Hepatocyte (in vitro differentiated cells): ENCODE measurements at regions not wholly inside any gene's neighbourhood (a gene's known extent, or its start where the extent isn't known, plus 50 kb on each side); places are given as distances from the start of the nearest gene placed in this dataset.

Source experiments
- DNase-seq: peaks from one replicate; pipeline ENCODE4 v3.0.0-alpha.2; 2016; ENCODE audit warnings: low spot score
- H2AFZ ChIP-seq: fragments of 200-600 bp; sonication (generic); 2 replicates; pipeline ENCODE4 v1.6.0; 2016; ENCODE audit warnings: antibody characterized with exemption, mild to moderate bottlenecking
- H3K27ac ChIP-seq: fragments of 200-600 bp; sonication (generic); 2 replicates; pipeline ENCODE4 v1.5.1; 2016; ENCODE audit warnings: mild to moderate bottlenecking
- H3K27me3 ChIP-seq: fragments of 200-600 bp; sonication (generic); 2 replicates; pipeline ENCODE4 v1.6.1; 2016
- H3K36me3 ChIP-seq: fragments of 200-600 bp; sonication (generic); replicated peaks from 2 replicates; pipeline ENCODE4 v1.5.1; 2016; ENCODE audit warnings: low read depth; ENCODE audit not compliant: insufficient read depth
- H3K4me1 ChIP-seq: fragments of 200-600 bp; sonication (generic); 2 replicates; pipeline ENCODE4 v1.5.1; 2016; ENCODE audit warnings: mild to moderate bottlenecking, moderate library complexity; ENCODE audit not compliant: insufficient read depth
- H3K4me2 ChIP-seq: fragments of 200-600 bp; sonication (generic); 2 replicates; pipeline ENCODE4 v1.6.0; 2016
- H3K4me3 ChIP-seq: fragments of 200-600 bp; sonication (generic); 2 replicates; pipeline ENCODE4 v1.5.1; 2016; ENCODE audit warnings: mild to moderate bottlenecking
- H3K79me2 ChIP-seq: fragments of 200-600 bp; sonication (generic); 2 replicates; pipeline ENCODE4 v1.6.0; 2017; ENCODE audit warnings: mild to moderate bottlenecking
- H3K9me2 ChIP-seq: fragments of 200-600 bp; sonication (generic); replicated peaks from 2 replicates; pipeline ENCODE4 v1.6.0; 2017; ENCODE audit warnings: mild to moderate bottlenecking; ENCODE audit not compliant: insufficient read depth
- H3K9me3 ChIP-seq: fragments of 200-600 bp; sonication (generic); 2 replicates; pipeline ENCODE4 v1.5.1; 2016; ENCODE audit warnings: low read depth, mild to moderate bottlenecking
- H4K20me1 ChIP-seq: fragments of 200-600 bp; sonication (generic); 2 replicates; pipeline ENCODE4 v1.6.0; 2016; ENCODE audit warnings: mild to moderate bottlenecking; ENCODE audit not compliant: insufficient read depth, poor library complexity, severe bottlenecking
- CTCF ChIP-seq: fragments of 200-600 bp; sonication (generic); IDR thresholded peaks from 2 replicates; pipeline ENCODE4 v1.5.1; 2016; ENCODE audit warnings: antibody characterized with exemption, mild to moderate bottlenecking; ENCODE audit not compliant: poor library complexity
- EZH2 ChIP-seq: fragments of 200-600 bp; sonication (generic); IDR thresholded peaks from 2 replicates; pipeline ENCODE4 v1.6.1; 2016; ENCODE audit warnings: antibody characterized with exemption, mild to moderate bottlenecking, borderline replicate concordance
- EZH2phosphoT487 ChIP-seq: fragments of 200-600 bp; sonication (generic); IDR thresholded peaks from one replicate; pipeline ENCODE4 v1.6.1; 2018; ENCODE audit warnings: antibody characterized with exemption, mild to moderate bottlenecking, low read depth, moderate library complexity; ENCODE audit not compliant: unreplicated experiment, severe bottlenecking
- WGBS: methylation state at CpG from one replicate; pipeline ENCODE4 v1.1.6; 2016; ENCODE audit warnings: low lambda C conversion rate; ENCODE audit errors: missing lambda C conversion rate; 5-methylcytosine and 5-hydroxymethylcytosine counted together

- Histone ChIP-seq H3K4me2 (no peak overlapping the region), H3K27me3 (peaks cover 18% of the 10 kb centered on the region), H3K9me3 (no peaks in the 10 kb centered on the region), H3K4me3 (no peak overlapping the region), H2AFZ (no peak overlapping the region), H3K4me1 (no peaks in the 10 kb centered on the region), H3K79me2 (no peaks in the 10 kb centered on the region), H3K36me3 (no peaks in the 10 kb centered on the region), H3K27ac (no peak overlapping the region), H4K20me1 (no peaks in the 10 kb centered on the region), H3K9me2 (no peaks in the 10 kb centered on the region)
- 79% methylated on average over 20 of the region's 21 CpGs for WGBS
- DNase-seq: no peak
- TF ChIP-seq EZH2phosphoT487 (no peak), CTCF (no peak), EZH2 (no peak)
These were observed 82.0 kb downstream of the MICALL2 start for GRCh38 chr7:1377111-1377909.

GRCh38 chr7:1378610-1379601, 80.4 kb downstream of the MICALL2 start:
- no peaks in the 10 kb centered on the region for H3K36me3 ChIP-seq

GRCh38 chr7:1380231-1380815, 78.9 kb downstream of the MICALL2 start:
- Histone ChIP-seq H3K27ac (no peak overlapping the region), H3K9me2 (no peaks in the 10 kb centered on the region), H3K79me2 (no peaks in the 10 kb centered on the region), H3K4me1 (no peaks in the 10 kb centered on the region), H3K36me3 (no peaks in the 10 kb centered on the region), H3K4me2 (no peak overlapping the region), H4K20me1 (no peaks in the 10 kb centered on the region), H3K9me3 (no peaks in the 10 kb centered on the region), H3K4me3 (no peak overlapping the region), H3K27me3 (peaks cover 20% of the 10 kb centered on the region), H2AFZ (no peak overlapping the region)
- TF ChIP-seq CTCF (no peak), EZH2phosphoT487 (no peak), EZH2 (no peak)
- 84% methylated on average over 14 of the region's 15 CpGs for WGBS
- DNase-seq: no peak

More at GRCh38 chr7:1378610-1379601, 80.4 kb downstream of the MICALL2 start:
- Histone ChIP-seq H3K79me2 (no peaks in the 10 kb centered on the region), H2AFZ (no peak overlapping the region), H4K20me1 (no peaks in the 10 kb centered on the region), H3K27me3 (peaks cover 14% of the 10 kb centered on the region), H3K4me1 (no peaks in the 10 kb centered on the region), H3K9me2 (no peaks in the 10 kb centered on the region), H3K4me2 (no peak overlapping the region), H3K27ac (no peak overlapping the region), H3K4me3 (no peak overlapping the region), H3K9me3 (no peaks in the 10 kb centered on the region)
- 87% methylated on average over 3 of the region's 3 CpGs for WGBS
- no peak for DNase-seq
- no peak for TF ChIP-seq CTCF
- no peak for TF ChIP-seq EZH2
- no peak for TF ChIP-seq EZH2phosphoT487
